ENCODE measurements at regions not wholly inside any gene's neighbourhood (a gene's known extent, or its start where the extent isn't known, plus 50 kb on each side); places are given as distances from the start of the nearest gene placed in this dataset.

DNA sequence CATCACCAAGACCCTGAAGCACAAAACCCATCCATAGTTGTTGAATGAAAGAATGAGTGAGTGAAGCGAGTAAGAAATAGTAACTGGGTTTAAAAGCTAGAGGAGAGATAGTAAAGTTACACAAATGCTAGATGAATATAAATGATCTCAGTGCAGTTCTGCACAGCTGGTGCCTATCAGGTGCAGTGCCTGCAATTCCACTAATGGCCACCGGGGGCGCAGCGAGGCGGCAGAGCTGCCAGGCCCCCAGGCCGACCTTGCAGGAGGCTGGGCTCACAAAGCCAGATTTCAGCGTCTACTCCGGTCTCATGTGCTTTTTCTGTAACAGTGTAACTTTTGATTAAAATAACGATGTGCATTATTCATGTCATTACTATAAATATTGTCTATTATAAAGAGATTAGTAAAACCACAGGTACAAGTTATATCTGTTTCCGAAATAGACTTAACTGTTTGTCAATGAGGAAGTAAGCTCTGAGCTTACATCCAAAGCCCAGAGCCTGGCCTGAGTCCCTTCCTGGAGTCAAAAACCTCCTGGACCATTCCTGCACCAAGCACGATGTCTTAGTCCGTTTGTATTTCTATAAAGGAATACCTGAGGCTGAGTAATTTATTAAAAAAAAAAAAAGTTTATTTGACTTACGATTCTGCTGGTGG, 477.6 kb downstream of the NPHP4 start:
- DNase-seq: peak in 1 of 2 experiments; percentile 56

DNA sequence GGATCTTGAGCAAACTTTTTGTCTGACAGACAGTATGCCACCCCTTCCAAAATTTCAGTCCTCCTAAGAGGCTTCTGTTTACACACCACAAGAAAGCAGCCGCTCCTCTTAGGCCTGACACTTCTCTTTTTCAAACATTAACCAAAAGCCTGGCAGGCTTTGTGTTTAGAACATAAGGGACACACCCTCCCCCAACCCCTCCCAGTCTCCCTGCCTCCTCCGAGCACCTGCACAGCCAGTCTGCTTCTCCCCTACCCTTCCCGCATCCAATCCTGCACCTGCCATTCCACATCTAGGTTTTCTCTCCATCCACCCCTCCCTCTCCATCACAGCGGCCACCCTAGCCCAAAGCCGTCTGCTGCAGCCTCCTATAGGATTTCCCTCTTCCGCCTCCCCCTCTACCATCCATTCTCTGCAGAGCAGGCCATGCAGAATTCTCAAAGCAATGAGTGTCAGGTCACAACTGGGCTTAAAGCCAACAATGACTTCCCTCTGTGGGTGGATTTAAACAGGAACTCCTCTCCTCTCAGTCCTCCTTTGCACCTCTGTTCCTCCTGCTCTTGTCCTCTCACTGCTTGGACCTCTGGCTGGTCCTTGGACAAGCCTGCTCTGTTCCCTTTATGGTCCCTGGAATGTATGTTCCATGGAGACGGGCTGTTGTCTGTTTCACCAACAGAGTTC, 478.2 kb downstream of the NPHP4 start:
- DNase-seq: no peak

DNA sequence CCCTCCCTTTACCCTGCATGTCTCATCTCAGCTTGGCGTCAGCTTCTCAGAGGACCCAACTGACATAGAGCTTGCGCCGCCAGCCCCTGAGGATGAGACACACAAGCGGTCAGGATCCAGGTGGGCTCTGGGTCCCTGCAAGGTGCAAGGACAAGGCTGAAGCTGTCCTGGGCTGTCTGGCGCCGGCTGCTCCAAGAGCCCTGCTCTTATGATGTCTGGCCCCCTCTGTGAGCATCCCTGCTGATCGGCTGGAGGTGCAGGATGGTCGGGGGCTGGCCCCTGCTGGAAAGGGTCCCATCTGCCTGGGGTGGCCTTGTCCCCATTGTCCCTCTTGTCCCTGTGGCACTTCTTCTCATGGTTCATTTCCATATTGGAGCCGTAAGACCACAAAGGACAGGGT, 479.0 kb downstream of the NPHP4 start:
- DNase-seq: no peak

DNA sequence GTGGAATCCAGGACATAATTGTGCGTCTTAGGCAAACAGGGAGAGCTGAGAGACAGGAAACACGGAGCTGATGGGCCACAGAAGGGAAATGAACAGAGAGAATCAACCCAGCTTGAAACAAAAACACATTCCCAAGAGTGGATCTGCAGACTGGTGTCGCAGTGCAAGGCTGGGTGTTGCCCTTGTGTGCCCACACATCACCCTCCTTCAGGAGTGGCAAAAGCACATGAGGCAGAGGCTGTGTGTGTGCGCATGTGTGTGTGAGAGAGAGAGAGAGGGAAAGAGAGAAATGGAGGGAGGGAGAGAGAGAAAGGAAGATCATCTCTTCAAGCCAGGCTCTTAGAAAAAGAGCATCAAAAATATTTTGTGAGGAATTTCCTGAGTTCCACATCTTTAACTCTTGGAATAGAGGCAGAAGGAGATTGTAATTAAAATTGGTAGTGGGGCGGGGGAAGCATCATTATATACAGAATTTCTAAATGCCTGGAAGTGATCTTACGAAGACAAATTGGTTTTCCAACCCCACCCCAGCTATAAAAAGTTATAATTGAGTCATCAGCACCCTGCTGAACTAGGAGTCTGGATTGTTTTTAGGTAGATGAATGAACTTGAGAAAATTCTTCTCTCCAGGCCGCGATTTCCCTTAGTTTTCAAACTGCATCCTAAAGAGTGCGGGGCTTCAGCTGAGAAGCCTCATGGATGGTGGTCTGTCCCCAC, 480.7 kb downstream of the NPHP4 start:
- no peak for DNase-seq

DNA sequence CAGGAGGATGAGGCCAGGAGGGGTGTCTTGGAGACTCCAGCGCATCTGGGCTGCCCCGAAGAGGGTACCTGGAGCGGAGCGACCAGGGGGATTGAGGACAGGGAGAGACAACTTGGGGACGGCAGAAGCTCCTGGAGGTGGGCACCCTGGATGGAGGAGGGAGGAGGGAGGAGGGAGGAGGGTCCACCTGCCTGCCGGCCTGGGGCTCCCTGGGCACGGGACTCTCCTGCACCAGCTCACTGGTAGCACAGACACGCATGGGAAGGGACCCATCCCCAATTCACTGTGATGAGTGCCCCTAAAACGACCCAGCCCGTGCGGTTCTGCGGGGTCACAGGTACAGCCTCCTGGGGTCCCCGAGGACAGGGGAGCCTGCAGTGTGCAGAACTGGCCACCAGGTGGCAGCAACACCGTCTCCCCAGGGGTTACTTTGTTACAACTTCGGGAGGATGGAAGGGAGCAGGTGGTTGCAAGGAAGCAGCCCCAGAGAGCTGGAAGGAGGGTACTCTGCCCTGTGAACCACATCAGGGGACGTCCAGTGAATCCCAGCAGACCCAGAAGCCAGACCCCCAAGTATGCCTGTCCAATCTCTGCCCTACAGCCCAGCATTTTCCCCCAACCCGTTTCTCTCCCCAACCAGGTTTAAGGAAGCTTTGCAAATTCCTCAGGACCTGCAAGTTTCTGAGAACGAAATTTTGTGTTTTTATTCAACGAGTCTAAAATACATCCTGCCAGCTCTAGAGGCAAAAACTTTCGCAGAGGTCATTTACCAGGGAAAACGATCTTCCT, 482.4 kb downstream of the NPHP4 start:
- peak in 1 of 2 experiments; percentile 55 for DNase-seq

DNA sequence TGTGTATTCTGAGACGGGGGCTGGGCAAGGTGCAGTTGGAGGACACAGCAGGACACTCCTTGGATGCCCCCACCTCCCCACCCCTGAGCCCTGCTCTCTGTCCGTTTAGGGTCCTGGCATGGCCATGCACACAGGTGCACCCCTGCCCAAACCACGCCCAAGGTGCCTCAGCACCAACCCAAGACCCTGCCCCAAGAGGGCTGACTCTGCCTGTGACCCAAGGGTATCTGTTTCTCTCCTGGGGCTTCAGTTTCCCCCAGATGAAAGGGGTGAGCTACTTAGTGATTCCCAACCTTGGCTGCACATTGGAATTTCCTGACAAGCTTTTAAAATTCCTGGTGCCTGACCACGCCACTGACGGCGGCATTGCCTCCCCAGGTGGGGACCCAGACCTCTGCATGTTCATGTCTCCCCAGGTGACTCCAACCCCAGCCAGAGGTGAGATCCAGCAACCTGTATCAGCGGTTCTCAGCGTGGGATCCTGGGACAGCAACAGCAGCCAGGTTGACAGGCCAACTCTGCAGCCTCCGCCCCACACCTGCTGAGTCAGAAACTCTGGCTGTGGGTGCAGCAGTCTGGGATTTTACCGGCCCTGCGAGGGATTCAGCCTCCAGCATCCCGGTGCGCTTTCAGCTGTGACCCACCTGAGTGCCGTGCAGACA, 483.4 kb downstream of the NPHP4 start:
- DNase-seq: no peak

DNA sequence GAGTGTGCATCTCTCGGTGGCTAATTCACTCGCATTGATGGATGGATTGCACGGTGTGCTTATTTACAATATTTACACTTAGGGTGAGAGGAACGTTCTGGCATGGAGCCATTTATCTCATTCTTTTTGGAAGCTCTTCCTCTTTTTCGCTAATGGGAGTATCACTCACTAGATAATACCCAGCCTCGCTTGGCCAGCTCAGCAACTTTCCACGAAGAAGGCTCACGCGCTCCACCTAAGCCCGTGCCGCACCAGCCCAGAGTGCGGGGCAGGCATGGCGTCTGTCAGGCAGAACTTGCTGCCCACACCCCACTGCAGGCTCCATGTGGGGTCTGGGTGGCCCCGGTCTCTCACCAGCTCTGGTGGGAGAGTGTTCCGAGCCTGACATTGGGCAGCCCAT, 484.9 kb downstream of the NPHP4 start:
- DNase-seq: no peak

DNA sequence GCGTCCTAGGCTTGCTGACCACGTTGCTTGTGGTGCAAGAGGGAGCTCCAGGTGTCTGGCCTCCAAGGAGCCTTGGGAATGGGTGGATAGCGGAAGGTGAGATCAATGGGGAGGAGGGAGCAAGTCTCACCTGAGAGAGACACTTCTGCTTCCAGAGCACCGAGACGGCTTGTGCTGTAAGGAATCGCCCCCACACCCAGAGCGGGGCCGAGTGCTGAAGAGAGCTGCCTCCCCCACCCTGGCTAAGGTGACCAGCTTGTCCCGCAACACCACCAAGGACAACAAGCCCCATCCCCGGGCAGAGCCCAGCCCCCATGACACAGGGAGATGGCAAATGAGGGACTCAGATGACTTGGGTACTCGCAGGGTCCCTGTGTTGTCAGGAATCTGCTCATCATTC, 485.6 kb downstream of the NPHP4 start:
- no peak for DNase-seq

DNA sequence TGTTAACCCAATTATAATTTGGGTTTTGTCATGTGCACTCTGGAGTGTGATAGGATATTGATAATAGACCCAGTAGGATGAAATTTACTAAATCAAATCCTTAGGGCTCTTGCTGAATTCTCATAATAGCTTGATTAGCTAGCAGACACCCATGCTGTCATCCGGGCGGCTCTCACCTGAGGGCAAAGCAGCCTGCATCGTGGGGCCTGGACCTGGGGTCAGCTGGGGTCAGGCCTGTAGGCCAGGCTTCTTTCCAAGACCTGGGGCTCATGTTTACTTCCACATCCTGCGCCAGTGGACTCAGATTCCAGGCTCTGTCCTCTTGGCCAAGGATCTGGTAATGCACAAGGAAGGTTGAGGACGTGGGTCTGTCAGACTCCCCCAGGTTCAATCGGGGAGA, 486.3 kb downstream of the NPHP4 start:
- no peak for DNase-seq

DNA sequence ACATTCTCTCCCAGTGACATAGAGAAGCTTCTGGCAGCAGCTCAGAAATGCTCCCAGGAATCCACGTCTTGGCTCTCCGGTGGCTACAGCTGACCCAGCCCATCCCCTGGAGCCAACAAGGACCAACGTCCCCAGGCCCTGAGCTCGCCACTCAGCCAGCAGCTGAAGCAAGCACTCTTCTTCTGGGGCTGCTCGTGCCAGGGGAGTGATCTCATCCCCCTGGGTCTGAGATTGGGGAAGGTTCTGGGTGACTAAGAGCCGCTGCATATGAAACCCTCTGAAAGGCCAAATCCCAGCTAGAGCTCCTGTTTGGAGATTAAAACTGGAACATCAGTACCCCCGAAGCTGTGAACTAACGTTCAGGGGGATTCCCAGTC, 487.9 kb downstream of the NPHP4 start:
- DNase-seq: no peak

DNA sequence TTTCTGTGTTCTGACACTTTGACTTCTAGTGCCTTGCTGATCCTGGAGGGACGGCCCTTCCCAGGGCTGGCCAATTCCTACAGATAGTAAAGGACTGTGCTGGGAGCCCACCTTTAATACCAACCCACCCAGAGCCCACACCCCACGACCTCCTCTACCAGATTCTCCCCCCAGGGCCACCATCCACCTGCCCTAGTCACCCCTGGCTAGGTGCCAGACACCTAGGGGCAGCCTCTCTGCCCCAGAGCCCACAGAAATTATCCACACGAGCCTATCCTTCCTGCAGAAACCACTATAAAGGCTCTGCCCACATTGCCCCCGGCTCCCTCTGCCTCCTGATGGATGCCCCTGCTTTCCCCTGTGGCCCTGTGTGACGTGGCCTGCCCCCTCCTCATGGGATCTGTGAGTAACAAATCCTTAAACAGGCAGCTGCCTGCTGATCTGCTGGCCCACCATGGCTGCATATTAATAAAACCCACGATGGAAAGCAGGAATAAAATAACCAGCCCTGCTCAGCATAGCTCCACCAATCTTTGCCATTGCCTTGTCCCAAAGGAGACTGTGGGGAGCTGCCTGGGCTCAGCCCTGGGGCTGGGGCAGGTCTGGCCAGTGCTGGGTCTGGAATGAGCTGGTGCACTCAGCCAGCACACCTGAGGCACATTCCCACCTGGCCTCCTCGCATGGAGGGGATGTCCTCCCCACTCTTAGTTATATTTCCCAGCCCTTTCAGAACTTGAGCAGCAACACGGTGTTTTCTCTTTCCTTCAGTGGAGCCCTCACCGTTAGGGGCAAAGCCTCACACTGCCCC, 488.5 kb downstream of the NPHP4 start:
- DNase-seq: no peak

DNA sequence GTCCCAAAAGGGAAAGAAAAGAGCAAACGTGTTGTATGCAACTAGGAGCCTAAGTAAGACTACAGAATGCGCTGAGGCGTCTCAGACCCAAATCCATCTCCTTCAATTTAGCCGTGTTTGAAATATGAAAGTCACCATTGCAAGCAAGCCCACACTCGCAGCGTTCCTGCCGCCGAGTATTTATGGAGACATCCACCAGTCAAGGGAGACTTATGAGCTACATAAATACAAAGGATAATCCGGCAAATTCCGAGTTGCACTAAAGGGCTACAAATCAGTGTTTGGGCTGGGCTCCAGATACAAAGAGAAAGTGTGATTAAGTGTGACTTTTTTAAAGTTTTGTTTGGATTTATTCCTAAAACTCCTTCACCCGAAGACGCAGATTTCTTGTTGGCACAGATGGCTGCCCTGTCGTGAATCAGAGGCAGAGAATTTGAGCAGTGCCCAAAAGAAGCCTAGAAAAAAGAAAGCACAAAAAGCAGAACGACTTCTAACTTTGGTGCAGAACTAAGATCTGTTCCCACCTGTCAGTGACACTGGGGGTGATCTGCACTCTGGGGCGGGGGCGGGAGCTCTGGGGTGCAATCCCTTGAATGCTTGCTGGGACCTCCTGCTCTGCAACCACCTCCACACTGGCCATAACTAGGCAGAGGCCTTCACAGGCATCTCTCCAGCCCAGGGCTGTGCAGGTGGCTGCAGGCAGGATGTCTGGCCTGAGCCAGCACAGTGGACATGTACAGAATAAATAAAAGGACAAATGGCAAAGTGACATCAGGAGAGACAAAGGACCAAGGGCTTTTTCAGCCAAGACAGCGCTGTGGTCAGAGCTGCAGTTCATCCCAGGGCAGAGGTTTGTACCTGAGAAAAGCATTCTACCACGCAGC, 489.7 kb downstream of the NPHP4 start:
- DNase-seq: no peak

DNA sequence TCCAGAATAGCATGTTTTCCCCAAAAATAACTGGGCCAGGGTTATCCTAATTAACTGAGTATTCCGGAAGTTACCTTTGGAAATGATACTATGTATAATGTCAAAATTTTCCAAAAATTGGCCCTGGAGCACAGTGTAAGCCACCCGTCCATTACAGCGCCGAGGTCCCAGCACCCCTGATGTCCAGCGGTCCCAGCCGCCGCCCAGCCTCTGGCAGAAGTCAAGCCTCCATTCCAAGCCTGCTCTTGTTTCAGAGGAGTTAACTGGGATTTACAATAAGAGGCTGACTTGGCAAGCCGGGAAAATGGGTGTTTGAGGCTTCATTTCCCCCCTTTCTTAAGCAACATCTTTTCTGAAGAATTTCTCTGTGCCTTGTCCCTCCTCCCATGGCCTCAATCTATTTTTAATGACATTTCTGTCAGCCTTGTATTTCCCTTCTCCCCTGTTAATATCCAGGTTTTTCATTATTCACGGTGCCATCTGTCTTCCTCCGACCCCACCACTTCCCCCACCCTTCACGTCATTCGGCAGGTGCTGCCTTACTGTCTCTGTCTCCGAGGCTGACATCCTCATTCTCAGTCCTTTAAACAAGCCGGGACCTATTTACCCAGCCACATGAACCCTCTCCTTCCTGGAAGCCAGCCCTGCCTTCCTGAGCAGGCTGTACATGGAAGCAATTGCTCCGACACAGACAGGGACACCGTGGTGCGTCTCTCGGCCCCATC, 490.9 kb downstream of the NPHP4 start:
- no peak for DNase-seq

DNA sequence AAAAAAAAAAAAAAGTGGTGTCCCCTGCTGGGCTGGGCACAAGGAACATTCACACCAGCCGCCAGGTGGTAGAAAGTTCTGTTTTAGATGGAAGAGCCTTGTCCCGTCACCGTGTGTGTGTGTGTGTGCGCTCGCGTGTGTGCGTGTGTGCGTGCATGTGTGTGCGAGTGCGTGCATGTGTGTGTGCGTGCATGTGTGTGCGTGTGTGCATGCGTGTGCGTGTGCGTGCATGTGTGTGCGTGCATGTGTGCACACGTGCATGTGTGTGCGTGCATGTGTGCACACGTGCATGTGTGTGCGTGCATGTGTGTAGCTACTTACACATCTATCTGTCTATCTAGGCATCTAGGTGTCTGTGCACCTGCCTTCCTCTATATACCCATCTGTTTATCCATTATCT, 491.7 kb downstream of the NPHP4 start:
- no peak for DNase-seq

DNA sequence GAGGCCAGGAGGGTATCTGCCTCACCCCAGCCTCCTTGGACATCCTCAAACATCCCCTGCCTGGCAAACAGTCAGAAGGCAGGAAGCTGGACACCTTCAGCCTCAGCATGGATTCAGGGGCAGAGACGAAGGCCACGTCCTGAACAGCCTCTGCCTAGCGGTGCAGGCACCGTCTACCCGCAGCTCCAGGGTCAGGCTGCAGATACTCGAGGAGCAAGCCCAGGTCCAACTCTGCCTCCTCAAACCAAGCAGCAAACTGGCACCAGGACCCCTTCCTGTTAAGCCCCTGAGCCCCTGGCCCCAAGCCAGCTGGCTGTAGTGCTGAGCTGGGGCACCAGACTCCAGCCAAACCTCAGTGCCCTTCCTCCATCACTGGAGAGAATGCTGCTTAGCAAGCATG, 494.7 kb downstream of the NPHP4 start:
- DNase-seq: no peak

DNA sequence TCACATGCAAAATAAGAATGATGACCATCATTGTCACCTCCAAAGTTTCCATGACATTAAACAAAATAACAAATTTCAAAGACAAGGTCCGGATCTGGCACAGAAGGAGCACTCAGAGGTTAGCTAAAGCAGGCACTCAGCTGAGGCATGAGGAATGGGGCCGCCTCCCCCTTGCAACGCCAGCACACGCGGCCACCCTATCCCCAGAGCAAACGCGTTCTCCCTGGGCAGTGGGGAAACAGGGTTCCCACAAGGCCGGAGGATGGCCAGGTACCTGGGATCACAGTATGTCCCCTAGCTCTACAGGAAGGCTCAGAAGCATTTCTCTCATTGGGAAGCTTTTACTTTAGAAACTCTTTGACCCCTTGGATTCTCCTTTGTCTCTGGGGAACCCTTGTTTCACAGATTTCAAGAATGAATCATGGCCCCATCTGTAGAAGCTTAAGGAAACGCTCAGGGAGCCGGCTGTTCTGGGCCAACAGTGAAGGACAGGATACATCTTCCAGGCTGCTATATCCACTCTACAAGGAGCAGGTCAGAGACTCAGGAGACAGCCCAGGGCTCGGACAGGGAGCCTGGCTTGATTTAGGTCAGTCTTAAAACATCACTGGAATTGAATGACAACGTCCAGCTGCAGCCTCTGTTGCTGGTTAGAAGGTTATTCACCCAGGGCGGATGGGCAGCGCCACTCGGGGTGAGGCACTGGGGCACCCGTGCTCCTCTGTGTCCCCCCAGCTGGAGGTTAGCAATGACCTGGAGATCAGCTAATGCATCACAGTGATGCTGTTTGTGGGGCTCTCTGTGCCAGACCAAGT, 496.4 kb downstream of the NPHP4 start:
- DNase-seq: no peak

DNA sequence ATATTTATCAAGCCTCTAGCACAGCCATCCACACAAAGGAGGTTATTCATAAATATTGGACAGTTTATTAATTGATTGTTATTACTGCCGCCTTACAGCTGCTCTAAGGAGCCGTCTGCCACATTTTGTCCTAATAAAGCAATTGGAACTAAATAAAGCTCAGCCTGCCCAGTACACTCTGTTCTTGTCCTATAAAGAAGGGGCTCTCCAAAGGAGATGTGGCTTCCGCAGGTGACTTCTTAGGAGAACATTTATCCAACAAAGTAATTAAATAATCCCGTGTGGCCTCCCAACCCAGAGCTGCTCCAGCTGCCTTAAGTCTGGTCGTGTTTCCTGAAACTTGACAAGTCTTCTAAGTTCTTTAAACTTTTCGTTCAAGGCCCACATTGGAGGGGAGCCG, 497.7 kb downstream of the NPHP4 start:
- DNase-seq: no peak

DNA sequence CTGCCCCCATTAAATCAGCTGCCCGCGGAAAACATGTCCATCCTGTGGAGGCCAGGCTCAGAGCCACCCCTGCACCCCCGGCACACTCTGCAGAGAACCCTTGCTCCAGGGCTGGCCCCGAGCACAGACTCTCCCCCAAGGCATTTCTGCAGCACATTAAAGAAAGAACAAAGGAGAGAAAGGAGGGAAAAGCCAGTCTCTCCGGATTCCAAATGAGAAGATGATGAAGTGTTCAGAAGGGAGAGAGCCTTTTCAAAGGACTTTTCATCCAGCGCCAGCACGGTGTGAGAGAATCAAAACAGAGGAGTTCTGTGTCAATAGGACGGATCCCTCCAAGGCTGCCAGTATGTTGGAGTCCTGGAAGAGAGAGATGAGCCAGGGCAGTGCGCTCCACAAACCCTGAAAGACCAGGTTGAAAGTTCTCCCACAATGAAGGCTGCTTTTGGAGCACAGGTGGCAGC, 498.3 kb downstream of the NPHP4 start:
- no peak for DNase-seq

DNA sequence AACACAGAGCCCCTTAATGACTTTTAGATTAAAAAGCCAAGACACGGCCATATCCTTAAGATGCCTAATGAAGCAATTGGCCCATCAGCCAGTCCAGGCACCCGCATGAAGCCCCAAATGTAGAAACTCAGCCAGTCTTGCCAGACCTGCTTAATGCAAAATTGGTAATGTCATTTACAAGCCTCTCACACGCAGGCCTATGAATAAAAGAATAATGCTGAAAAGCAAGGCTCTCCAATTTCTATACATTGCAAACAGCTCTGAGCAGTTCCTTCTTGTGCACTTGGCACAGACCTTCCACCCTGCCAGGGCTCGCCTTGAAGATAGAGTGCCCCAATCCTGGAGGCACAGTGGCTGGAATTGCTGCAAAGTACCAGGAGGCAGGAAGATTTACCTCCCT, 498.9 kb downstream of the NPHP4 start:
- no peak for DNase-seq

All from NCI-H526 (cell line).